ENCODE measurements at regions not wholly inside any gene's neighbourhood (a gene's known extent, or its start where the extent isn't known, plus 50 kb on each side); places are given as distances from the start of the nearest gene placed in this dataset.
"Not testable (repeated sequence)": the region's sequence is repeated elsewhere in the genome, so short reads cannot be mapped to it uniquely, and the experiment has no call there.

DNA sequence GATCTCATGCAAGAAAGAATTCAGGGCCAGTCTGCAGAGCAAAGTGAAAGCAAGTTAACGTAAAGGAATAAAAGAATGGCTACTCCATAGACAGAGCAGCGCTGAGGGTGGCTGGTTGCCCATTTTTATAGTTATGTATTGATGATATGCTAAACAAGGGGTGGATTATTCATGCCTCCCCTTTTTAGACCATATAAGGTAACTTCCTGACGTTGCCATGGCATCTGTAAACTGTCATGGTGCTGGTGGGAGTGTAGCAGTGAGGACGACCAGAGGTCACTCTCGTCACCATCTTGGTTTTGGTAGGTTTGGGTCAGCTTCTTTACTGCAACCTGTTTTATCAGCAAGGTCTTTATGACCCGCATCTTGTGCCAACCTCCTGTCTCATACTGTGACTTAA is 76.5 kb upstream of the VRK1 start:
- H3K36me3 ChIP-seq (ENCODE audit: control insufficient read depth in 2 of 2, extremely low read depth in 1 of 2, insufficient read depth in 2 of 2, low read length in 2 of 2); dilution Hi-C loops (cut with MboI; ENCODE audit: extremely low pct_ligation_motif_present, low sequenced_read_pairs); CTCF ChIA-PET; H3K9me1 ChIP-seq (replicated peaks; ENCODE audit: control insufficient read depth, extremely low read depth, insufficient read depth, low read length); H3K4me1 ChIP-seq (ENCODE audit: control insufficient read depth, extremely low read depth, insufficient read depth, low read length); H3K27me3 ChIP-seq (ENCODE audit: control insufficient read depth in 2 of 2, insufficient read depth in 2 of 2, low read length in 2 of 2); FAIRE-seq; POLR2A ChIA-PET; H3K27ac ChIP-seq (ENCODE audit: insufficient read depth, low read depth, low read length); BruUV-seq (replicated peaks); H3K9ac ChIP-seq (replicated peaks; ENCODE audit: extremely low read depth, insufficient read depth, low read length); H3K4me3 ChIP-seq (replicated peaks in 1 of 3; ENCODE audit: insufficient read depth in 1 of 3, low read depth in 1 of 3, low read length in 3 of 3); DNase-seq (ENCODE audit: low read depth, low spot score); H3K79me2 ChIP-seq (ENCODE audit: control insufficient read depth, insufficient read depth, low read length); H4K20me1 ChIP-seq (replicated peaks; ENCODE audit: control insufficient read depth, extremely low read depth, insufficient read depth, low read length); H3K4me2 ChIP-seq (ENCODE audit: insufficient read depth, low read length); H2AFZ ChIP-seq (ENCODE audit: low read depth, low read length); H3K9me3 ChIP-seq (replicated peaks; ENCODE audit: control insufficient read depth, insufficient read depth, low read length); intact Hi-C loops (cut with micrococcal nuclease): not testable (repeated sequence)

DNA sequence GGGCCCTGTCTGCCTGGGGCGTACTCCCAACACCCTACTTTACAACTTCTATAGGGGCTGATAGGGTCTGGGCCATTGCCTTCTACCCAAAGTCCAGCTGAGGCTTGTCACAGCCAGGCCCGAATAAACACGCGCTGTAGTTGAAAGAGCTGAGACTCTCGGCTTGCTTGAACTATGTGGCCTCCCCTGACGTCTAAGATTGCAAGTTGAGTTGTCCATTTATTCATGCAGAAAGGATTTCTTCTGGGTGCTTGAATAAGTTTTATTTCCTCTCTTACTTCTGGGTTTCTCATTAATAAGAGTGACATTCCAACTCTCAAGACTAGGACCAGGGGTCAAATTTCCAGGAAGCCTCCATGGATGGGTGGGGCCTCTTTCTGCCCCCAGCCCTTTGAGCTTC is 74.4 kb upstream of the VRK1 start:
- Histone ChIP-seq H3K4me2 (ENCODE audit: insufficient read depth, low read length) (no peak overlapping the region), H3K9me3 (replicated peaks; ENCODE audit: control insufficient read depth, insufficient read depth, low read length) (no peaks in the 10 kb centered on the region), H3K27ac (ENCODE audit: insufficient read depth, low read depth, low read length) (no peak overlapping the region), H3K27me3 (ENCODE audit: control insufficient read depth in 2 of 2, insufficient read depth in 2 of 2, low read length in 2 of 2) (no peaks in the 10 kb centered on the region), H3K9ac (replicated peaks; ENCODE audit: extremely low read depth, insufficient read depth, low read length) (no peak overlapping the region), H4K20me1 (replicated peaks; ENCODE audit: control insufficient read depth, extremely low read depth, insufficient read depth, low read length) (no peaks in the 10 kb centered on the region), H3K36me3 (ENCODE audit: control insufficient read depth in 2 of 2, extremely low read depth in 1 of 2, insufficient read depth in 2 of 2, low read length in 2 of 2) (no peaks in the 10 kb centered on the region), H3K4me1 (ENCODE audit: control insufficient read depth, extremely low read depth, insufficient read depth, low read length) (no peaks in the 10 kb centered on the region), H2AFZ (ENCODE audit: low read depth, low read length) (no peak overlapping the region), H3K9me1 (replicated peaks; ENCODE audit: control insufficient read depth, extremely low read depth, insufficient read depth, low read length) (no peaks in the 10 kb centered on the region), H3K79me2 (ENCODE audit: control insufficient read depth, insufficient read depth, low read length) (no peaks in the 10 kb centered on the region), H3K4me3 (replicated peaks in 1 of 3; ENCODE audit: insufficient read depth in 1 of 3, low read depth in 1 of 3, low read length in 3 of 3) (no peak overlapping the region)
- no TSS peak for BruUV-seq (replicated peaks)
- ChIA-PET CTCF (no interaction called here), POLR2A (no interaction called here)
- DNase-seq (ENCODE audit: low read depth, low spot score), result no peak
- dilution Hi-C loops (cut with MboI; ENCODE audit: extremely low pct_ligation_motif_present, low sequenced_read_pairs) (no loop called here), intact Hi-C loops (cut with micrococcal nuclease) (no loop called here)
- TF ChIP-seq, protein P1, sequence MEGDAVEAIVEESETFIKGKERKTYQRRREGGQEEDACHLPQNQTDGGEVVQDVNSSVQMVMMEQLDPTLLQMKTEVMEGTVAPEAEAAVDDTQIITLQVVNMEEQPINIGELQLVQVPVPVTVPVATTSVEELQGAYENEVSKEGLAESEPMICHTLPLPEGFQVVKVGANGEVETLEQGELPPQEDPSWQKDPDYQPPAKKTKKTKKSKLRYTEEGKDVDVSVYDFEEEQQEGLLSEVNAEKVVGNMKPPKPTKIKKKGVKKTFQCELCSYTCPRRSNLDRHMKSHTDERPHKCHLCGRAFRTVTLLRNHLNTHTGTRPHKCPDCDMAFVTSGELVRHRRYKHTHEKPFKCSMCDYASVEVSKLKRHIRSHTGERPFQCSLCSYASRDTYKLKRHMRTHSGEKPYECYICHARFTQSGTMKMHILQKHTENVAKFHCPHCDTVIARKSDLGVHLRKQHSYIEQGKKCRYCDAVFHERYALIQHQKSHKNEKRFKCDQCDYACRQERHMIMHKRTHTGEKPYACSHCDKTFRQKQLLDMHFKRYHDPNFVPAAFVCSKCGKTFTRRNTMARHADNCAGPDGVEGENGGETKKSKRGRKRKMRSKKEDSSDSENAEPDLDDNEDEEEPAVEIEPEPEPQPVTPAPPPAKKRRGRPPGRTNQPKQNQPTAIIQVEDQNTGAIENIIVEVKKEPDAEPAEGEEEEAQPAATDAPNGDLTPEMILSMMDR (IDR thresholded peaks at IDR 0.05; ENCODE audit: extremely low read depth in 1 of 2, insufficient read depth in 1 of 2, low read depth in 1 of 2, low read length in 2 of 2), result no peak
- TF ChIP-seq GATA2 (IDR thresholded peaks at IDR 0.05; ENCODE audit: insufficient read depth, insufficient read length, low read depth, low read length), result no peak
- no peak for TF ChIP-seq FOS (IDR thresholded peaks at IDR 0.05; ENCODE audit: borderline replicate concordance, insufficient read depth, low read length)
- TF ChIP-seq POLR2A (IDR thresholded peaks at IDR 0.05; ENCODE audit: low read depth, low read length), result no peak
- no peak for FAIRE-seq

Data from endothelial cell of umbilical vein (primary cell).